Fibroblast of mammary gland (primary cell): ENCODE measurements at regions not wholly inside any gene's neighbourhood (a gene's known extent, or its start where the extent isn't known, plus 50 kb on each side); places are given as distances from the start of the nearest gene placed in this dataset.

ENCODE experiments used
- DNase-seq: peaks from one replicate; pipeline ENCODE4 v3.0.0-alpha.2; 2010; ENCODE audit warnings: low read depth
- H3K4me3 ChIP-seq: 2 replicates; pipeline ENCODE4 v1.5.1; 2011; ENCODE audit warnings: low read depth, mild to moderate bottlenecking, low read length, moderate library complexity; ENCODE audit not compliant: control insufficient read depth
- CTCF ChIP-seq: conservative IDR thresholded peaks from 2 replicates; pipeline ENCODE4 v1.5.1; 2011; ENCODE audit warnings: low read depth, low read length, inconsistent platforms; ENCODE audit not compliant: control insufficient read depth, insufficient read depth

- no peak overlapping the region for H3K4me3 ChIP-seq
- DNase-seq, result no peak
- TF ChIP-seq CTCF, result no peak
These were observed 244.5 kb upstream of the PITRM1 start for GRCh38 chr10:3417096-3417495.

- no peak for DNase-seq
- TF ChIP-seq CTCF, result no peak
- H3K4me3 ChIP-seq, result no peak overlapping the region
These were observed 243.5 kb upstream of the PITRM1 start for GRCh38 chr10:3415878-3416605.

GRCh38 chr10:3415038-3415736, 242.6 kb upstream of the PITRM1 start:
- no peak for TF ChIP-seq CTCF
- no peak overlapping the region for H3K4me3 ChIP-seq
- DNase-seq, result no peak

GRCh38 chr10:3414667-3415023, 242.1 kb upstream of the PITRM1 start:
- DNase-seq, result no peak
- no peak for TF ChIP-seq CTCF
- H3K4me3 ChIP-seq, result no peak overlapping the region

GRCh38 chr10:3413937-3414666, 241.5 kb upstream of the PITRM1 start:
- no peak overlapping the region for H3K4me3 ChIP-seq
- TF ChIP-seq CTCF, result no peak
- DNase-seq, result no peak

- DNase-seq, result no peak
- no peak for TF ChIP-seq CTCF
These were observed 240.1 kb upstream of the PITRM1 start for GRCh38 chr10:3412646-3413045.

More at GRCh38 chr10:3412646-3413045, 240.1 kb upstream of the PITRM1 start:
- no peak overlapping the region for H3K4me3 ChIP-seq
